Body of pancreas (tissue), 4 donors: ENCODE measurements at regions not wholly inside any gene's neighbourhood (a gene's known extent, or its start where the extent isn't known, plus 50 kb on each side); places are given as distances from the start of the nearest gene placed in this dataset.

Source experiments
- ATAC-seq: fragments of 150-250 bp; one replicate; pipeline ENCODE4 v1.9.1; 2016
- DNase-seq, 4 donors: peaks; one replicate each; pipeline ENCODE4 v3.0.0-alpha.2; 2019
- H3K27ac ChIP-seq, 4 donors: fragments of 200-600 bp; sonication (generic); 1 replicate in 3 of 4; 2 replicates in 1 of 4; pipeline versions ENCODE4 v1.5.1 to v1.6.1; 2016 to 2019; ENCODE audit warnings: mild to moderate bottlenecking in 1 of 4, mixed read lengths in 1 of 4, moderate library complexity in 1 of 4
- H3K27me3 ChIP-seq, 2 donors: fragments of 200-600 bp; sonication (generic); one replicate each; pipeline ENCODE4 v1.6.0; 2016; ENCODE audit warnings: mild to moderate bottlenecking in 1 of 2
- H3K36me3 ChIP-seq, 2 donors: fragments of 200-600 bp; sonication (generic); replicated peaks in 1 of 2; 2 replicates each; pipeline ENCODE4 v1.5.1; 2016; ENCODE audit warnings: low read depth in 2 of 2; ENCODE audit not compliant: insufficient read depth in 1 of 2
- H3K4me1 ChIP-seq: fragments of 200-600 bp; sonication (generic); one replicate; pipeline ENCODE4 v1.6.0; 2016
- H3K4me3 ChIP-seq, 2 donors: fragments of 200-600 bp; sonication (generic); 1 replicate in 1 of 2; 2 replicates in 1 of 2; pipeline ENCODE4 v1.5.1; 2016 to 2019
- H3K9me3 ChIP-seq, 3 donors: fragments of 200-600 bp; sonication (generic); 1 replicate in 2 of 3; 2 replicates in 1 of 3; pipeline ENCODE4 v1.5.1; 2016
- CTCF ChIP-seq, 7 experiments: fragments of 450-650 bp in 4 of 7; fragments of 200-600 bp in 3 of 7; sonication (generic) in 3 of 7; IDR thresholded peaks; one replicate each; pipeline ENCODE4 v1.5.1; 2016 to 2019; ENCODE audit warnings: antibody characterized with exemption in 7 of 7
- POLR2A ChIP-seq, 3 donors: fragments of 450-650 bp; IDR thresholded peaks; one replicate each; pipeline ENCODE4 v1.6.1; 2016; ENCODE audit warnings: antibody characterized with exemption in 3 of 3, mild to moderate bottlenecking in 2 of 3
- WGBS, 2 donors: methylation state at CpG; one replicate each; pipeline ENCODE4 v1.1.5; 2017; 5-methylcytosine and 5-hydroxymethylcytosine counted together
- intact Hi-C: fragments of 100-400 bp; cut with DNase I; formaldehyde crosslinking; loops from one replicate; pipeline ENCODE4 v1.15.1; 2023

GRCh38 chr1:209229494-209230061 lies 353.9 kb upstream of the CAMK1G start:
- peaks cover 0 to 15% (median 0%) of the 10 kb centered on the region in 3 donors for H3K9me3 ChIP-seq
- no peaks in the 10 kb centered on the region for H3K36me3 ChIP-seq
- H3K27ac ChIP-seq, result no peak overlapping the region
- peaks cover 0 to 6% of the 10 kb centered on the region in 2 donors for H3K27me3 ChIP-seq
- ATAC-seq (no peak), DNase-seq (no peak)
- no peak overlapping the region for H3K4me3 ChIP-seq
- WGBS, 2 donors, result 64 to 66% methylated on average over 3 of the region's 3 CpGs
- intact Hi-C loops, result no loop called here
- TF ChIP-seq CTCF (IDR thresholded peaks at IDR 0.05) (no peak), POLR2A (IDR thresholded peaks at IDR 0.05) (no peak)
- no peaks in the 10 kb centered on the region for H3K4me1 ChIP-seq

GRCh38 chr1:209230314-209230713 lies 353.2 kb upstream of the CAMK1G start:
- no peaks in the 10 kb centered on the region for H3K4me1 ChIP-seq
- H3K27me3 ChIP-seq, result peaks cover 0 to 6% of the 10 kb centered on the region in 2 donors
- DNase-seq (no peak), ATAC-seq (no peak)
- intact Hi-C loops, result no loop called here
- no peaks in the 10 kb centered on the region for H3K36me3 ChIP-seq
- peaks cover 0 to 15% (median 0%) of the 10 kb centered on the region in 3 donors for H3K9me3 ChIP-seq
- H3K4me3 ChIP-seq, result no peak overlapping the region
- TF ChIP-seq CTCF (IDR thresholded peaks at IDR 0.05), result no peak
- TF ChIP-seq POLR2A (IDR thresholded peaks at IDR 0.05), result no peak
- H3K27ac ChIP-seq, result no peak overlapping the region
- WGBS, 2 donors, result 65 to 90% methylated on average over 1 of the region's 1 CpG

- H3K4me1 ChIP-seq, result no peaks in the 10 kb centered on the region
These were observed 351.9 kb upstream of the CAMK1G start for GRCh38 chr1:209231476-209232156.

GRCh38 chr1:209232197-209232596 lies 351.3 kb upstream of the CAMK1G start:
- Histone ChIP-seq H3K4me3 (no peak overlapping the region), H3K4me1 (no peaks in the 10 kb centered on the region), H3K27me3 (peaks cover 0 to 6% of the 10 kb centered on the region in 2 donors), H3K9me3 (peaks cover 0 to 15% (median 0%) of the 10 kb centered on the region in 3 donors), H3K36me3 (no peaks in the 10 kb centered on the region), H3K27ac (no peak overlapping the region)
- intact Hi-C loops, result no loop called here
- TF ChIP-seq POLR2A (IDR thresholded peaks at IDR 0.05), result no peak
- TF ChIP-seq CTCF (IDR thresholded peaks at IDR 0.05), result no peak
- ATAC-seq (no peak), DNase-seq (no peak)
- WGBS, 2 donors, result 89 to 91% methylated on average over 17 of the region's 17 CpGs

More at GRCh38 chr1:209231476-209232156, 351.9 kb upstream of the CAMK1G start:
- DNase-seq (no peak), ATAC-seq (no peak)
- Histone ChIP-seq H3K27me3 (peaks cover 0 to 6% of the 10 kb centered on the region in 2 donors), H3K9me3 (peaks cover 0 to 15% (median 0%) of the 10 kb centered on the region in 3 donors), H3K27ac (no peak overlapping the region), H3K36me3 (no peaks in the 10 kb centered on the region), H3K4me3 (no peak overlapping the region)
- TF ChIP-seq POLR2A (IDR thresholded peaks at IDR 0.05) (no peak), CTCF (IDR thresholded peaks at IDR 0.05) (no peak)
- intact Hi-C loops, result no loop called here
- 19 to 26% methylated on average over 24 to 57 of the region's 84 CpGs for WGBS, 2 donors
